ENCODE measurements at regions not wholly inside any gene's neighbourhood (a gene's known extent, or its start where the extent isn't known, plus 50 kb on each side); places are given as distances from the start of the nearest gene placed in this dataset.

DNA sequence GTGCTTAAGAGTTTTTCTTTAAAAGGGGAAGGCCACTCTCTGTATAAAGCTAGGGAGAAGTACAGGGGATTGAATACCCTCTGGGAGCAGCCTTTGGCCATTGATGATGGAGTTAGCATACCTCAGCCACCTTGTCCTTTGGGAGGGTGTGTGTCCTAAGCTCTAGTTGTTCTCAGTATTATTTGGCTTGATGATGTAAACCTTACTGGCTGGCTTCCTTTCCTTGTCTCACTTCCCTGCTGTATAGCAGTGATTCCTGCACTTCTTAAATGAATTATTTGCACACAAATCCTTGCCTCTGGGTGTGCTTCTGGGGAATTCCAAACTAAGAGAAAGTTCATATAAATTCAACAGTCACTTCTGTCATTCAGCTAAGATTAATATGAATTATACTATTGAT, 234.9 kb upstream of the RIOK2 start:
- ATAC-seq = no peak
- TF ChIP-seq ZFP3 (CRISPR knock-in tag; IDR thresholded peaks at IDR 0.05) (no peak), PATZ1 (CRISPR knock-in tag; IDR thresholded peaks at IDR 0.05; ENCODE audit: borderline replicate concordance) (no peak), PPARA (CRISPR knock-in tag; IDR thresholded peaks at IDR 0.05; ENCODE audit: borderline replicate concordance) (no peak), BACH2 (CRISPR knock-in tag; IDR thresholded peaks at IDR 0.05; ENCODE audit: borderline replicate concordance) (no peak), SNAI2 (CRISPR knock-in tag; IDR thresholded peaks at IDR 0.05) (no peak), ESRRG (CRISPR knock-in tag; IDR thresholded peaks at IDR 0.05) (no peak), GLIS3 (CRISPR knock-in tag; IDR thresholded peaks at IDR 0.05) (no peak), CSRNP3 (CRISPR knock-in tag; IDR thresholded peaks at IDR 0.05) (no peak), POU6F1 (CRISPR knock-in tag; IDR thresholded peaks at IDR 0.05; ENCODE audit: borderline replicate concordance, low read depth) (no peak), TCF4 (CRISPR knock-in tag; IDR thresholded peaks at IDR 0.05; ENCODE audit: borderline replicate concordance) (no peak), ARNTL (CRISPR knock-in tag; IDR thresholded peaks at IDR 0.05; ENCODE audit: borderline replicate concordance, low read depth) (no peak)
- TF ChIP-seq, protein P1, sequence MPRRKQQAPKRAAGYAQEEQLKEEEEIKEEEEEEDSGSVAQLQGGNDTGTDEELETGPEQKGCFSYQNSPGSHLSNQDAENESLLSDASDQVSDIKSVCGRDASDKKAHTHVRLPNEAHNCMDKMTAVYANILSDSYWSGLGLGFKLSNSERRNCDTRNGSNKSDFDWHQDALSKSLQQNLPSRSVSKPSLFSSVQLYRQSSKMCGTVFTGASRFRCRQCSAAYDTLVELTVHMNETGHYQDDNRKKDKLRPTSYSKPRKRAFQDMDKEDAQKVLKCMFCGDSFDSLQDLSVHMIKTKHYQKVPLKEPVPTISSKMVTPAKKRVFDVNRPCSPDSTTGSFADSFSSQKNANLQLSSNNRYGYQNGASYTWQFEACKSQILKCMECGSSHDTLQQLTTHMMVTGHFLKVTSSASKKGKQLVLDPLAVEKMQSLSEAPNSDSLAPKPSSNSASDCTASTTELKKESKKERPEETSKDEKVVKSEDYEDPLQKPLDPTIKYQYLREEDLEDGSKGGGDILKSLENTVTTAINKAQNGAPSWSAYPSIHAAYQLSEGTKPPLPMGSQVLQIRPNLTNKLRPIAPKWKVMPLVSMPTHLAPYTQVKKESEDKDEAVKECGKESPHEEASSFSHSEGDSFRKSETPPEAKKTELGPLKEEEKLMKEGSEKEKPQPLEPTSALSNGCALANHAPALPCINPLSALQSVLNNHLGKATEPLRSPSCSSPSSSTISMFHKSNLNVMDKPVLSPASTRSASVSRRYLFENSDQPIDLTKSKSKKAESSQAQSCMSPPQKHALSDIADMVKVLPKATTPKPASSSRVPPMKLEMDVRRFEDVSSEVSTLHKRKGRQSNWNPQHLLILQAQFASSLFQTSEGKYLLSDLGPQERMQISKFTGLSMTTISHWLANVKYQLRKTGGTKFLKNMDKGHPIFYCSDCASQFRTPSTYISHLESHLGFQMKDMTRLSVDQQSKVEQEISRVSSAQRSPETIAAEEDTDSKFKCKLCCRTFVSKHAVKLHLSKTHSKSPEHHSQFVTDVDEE (CRISPR knock-in tag; IDR thresholded peaks at IDR 0.05) = no peak

- no peak for TF ChIP-seq ZFP30 (CRISPR knock-in tag; IDR thresholded peaks at IDR 0.05)
- no peak for TF ChIP-seq ZNF565 (CRISPR knock-in tag; conservative IDR thresholded peaks at IDR 0.05; ENCODE audit: low read depth)
- ATAC-seq = no peak
Observed at GRCh38 chr5:97418462-97418861, 235.4 kb upstream of the RIOK2 start.

DNA sequence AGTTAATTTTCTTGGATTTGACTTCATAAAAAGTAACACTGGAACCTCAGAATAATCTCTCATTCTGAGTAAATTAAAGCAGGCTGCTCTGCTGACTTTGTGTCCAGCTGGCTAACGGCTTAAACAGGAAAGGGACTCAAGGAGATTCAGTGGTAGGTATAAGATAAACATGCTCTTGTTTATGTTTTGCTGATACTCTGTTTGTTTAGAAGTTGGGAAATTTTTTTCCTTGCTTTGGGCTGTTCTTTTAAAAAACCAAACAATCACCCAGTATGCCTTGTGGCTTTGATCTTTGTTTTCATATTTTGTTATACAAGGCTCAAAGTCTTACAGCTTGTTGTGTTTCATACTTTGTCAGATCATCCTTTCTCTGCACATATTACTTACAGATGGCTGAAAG, 237.6 kb upstream of the RIOK2 start:
- no peak for TF ChIP-seq ZNF8 (CRISPR knock-in tag; IDR thresholded peaks at IDR 0.05)
- no peak for TF ChIP-seq TOX (CRISPR knock-in tag; IDR thresholded peaks at IDR 0.05; ENCODE audit: borderline replicate concordance)
- no peak for TF ChIP-seq OSR1 (CRISPR knock-in tag; IDR thresholded peaks at IDR 0.05)
- no peak for ATAC-seq

DNA sequence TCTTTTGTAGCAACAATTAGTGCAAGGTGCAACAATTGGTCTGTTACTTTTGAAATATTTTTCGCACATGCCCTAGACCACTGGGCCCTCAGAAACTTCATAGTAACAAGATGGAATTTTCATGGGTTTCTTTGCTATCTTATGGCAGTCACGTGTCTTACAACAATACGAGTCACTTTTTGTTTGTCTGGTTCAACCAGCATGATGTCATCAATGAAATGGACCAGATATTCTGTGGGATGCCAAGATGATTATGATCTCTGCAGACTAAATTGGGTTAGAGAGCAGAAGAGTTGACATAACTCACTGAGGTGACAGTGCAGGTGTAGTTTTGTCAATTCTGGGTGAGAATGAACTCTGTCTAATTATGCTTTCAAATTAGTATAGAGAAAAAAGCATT, 239.6 kb upstream of the RIOK2 start:
- ATAC-seq = no peak
- no peak for TF ChIP-seq ZC3H10 (CRISPR knock-in tag; IDR thresholded peaks at IDR 0.05)
- TF ChIP-seq ZNF70 (CRISPR knock-in tag; IDR thresholded peaks at IDR 0.05) = no peak
- no peak for TF ChIP-seq ZNF8 (CRISPR knock-in tag; IDR thresholded peaks at IDR 0.05)

- 0 out of 3 replicates have a peak, but pooled peaks have one; percentile 18 for ATAC-seq
- TF ChIP-seq POU6F1 (CRISPR knock-in tag; IDR thresholded peaks at IDR 0.05; ENCODE audit: borderline replicate concordance, low read depth) (no peak), PPARA (CRISPR knock-in tag; IDR thresholded peaks at IDR 0.05; ENCODE audit: borderline replicate concordance) (no peak), RARB (CRISPR knock-in tag; IDR thresholded peaks at IDR 0.05) (no peak), ZFP3 (CRISPR knock-in tag; IDR thresholded peaks at IDR 0.05) (no peak), PATZ1 (CRISPR knock-in tag; IDR thresholded peaks at IDR 0.05; ENCODE audit: borderline replicate concordance) (no peak), GLIS3 (CRISPR knock-in tag; IDR thresholded peaks at IDR 0.05) (no peak), ZNF8 (CRISPR knock-in tag; IDR thresholded peaks at IDR 0.05) (no peak), OSR1 (CRISPR knock-in tag; IDR thresholded peaks at IDR 0.05) (no peak), ESRRG (CRISPR knock-in tag; IDR thresholded peaks at IDR 0.05) (no peak), ZNF565 (CRISPR knock-in tag; conservative IDR thresholded peaks at IDR 0.05; ENCODE audit: low read depth) (no peak)
- TF ChIP-seq, protein P1 (CRISPR knock-in tag; IDR thresholded peaks at IDR 0.05) = no peak
Observed at GRCh38 chr5:97425511-97425910, 242.5 kb upstream of the RIOK2 start.
